HCT116 (cell line): ENCODE measurements at regions not wholly inside any gene's neighbourhood (a gene's known extent, or its start where the extent isn't known, plus 50 kb on each side); places are given as distances from the start of the nearest gene placed in this dataset.

Experiments used
- ATAC-seq: fragments of 200-7000 bp; cut with Tn5 transposase; 2 replicates; pipeline ENCODE4 v1.9.1; 2020; ENCODE audit warnings: mild to moderate bottlenecking, moderate library complexity
- BruUV-seq: library from RNA; stranded (reverse); fragments of 400-500 nt; replicated peaks from 2 replicates; lab custom pipeline; 2021; lab: Mats Ljungman, UMichigan
- CTCF ChIA-PET: fragments of 300-600 bp; sonication (Branson Sonifier 250); formaldehyde crosslinking; loops from one replicate; lab custom pipeline; 2021; ENCODE audit warnings: antibody characterized with exemption; lab: Charles Lee
- POLR2A ChIA-PET: fragments of 300-600, 350-600 bp; sonication (Branson Sonifier 250); formaldehyde crosslinking; loops from one replicate; lab custom pipeline; 2021; ENCODE audit warnings: antibody characterized with exemption; lab: Charles Lee
- RAD21 ChIA-PET, 2 experiments: fragments of 300-600 bp; sonication (Branson Sonifier 250); formaldehyde crosslinking; loops; one replicate each; lab custom pipeline; 2023; ENCODE audit warnings: low total read pairs in 2 of 2; ENCODE audit not compliant: uncharacterized antibody in 2 of 2, unreplicated experiment in 2 of 2, low non-redundant PET in 1 of 2; lab: Charles Lee
- DNase-seq: peaks from one replicate; pipeline ENCODE4 v3.0.0-alpha.2; 2010; ENCODE audit warnings: low read depth, low spot score
- H2AFZ ChIP-seq: fragments of 200-600 bp; shearing (Covaris generic), sonication (generic); 2 replicates; pipeline ENCODE4 v1.6.1; 2017; ENCODE audit warnings: low read depth, mixed run types, mixed read lengths, antibody characterized with exemption, low read length; ENCODE audit not compliant: poor library complexity, severe bottlenecking
- H3K27ac ChIP-seq: 2 replicates; pipeline ENCODE4 v1.5.1; 2012; ENCODE audit warnings: low read depth, low read length
- H3K27me3 ChIP-seq: fragments of 200-600 bp; sonication (generic); 2 replicates; pipeline ENCODE4 v1.6.1; 2016; ENCODE audit warnings: mixed run types, low read length, mixed read lengths; ENCODE audit not compliant: insufficient read depth
- H3K36me3 ChIP-seq, 2 experiments: fragments of 200-500 bp in 1 of 2; fragments of 200-600 bp in 1 of 2; sonication (Bioruptor generic) in 1 of 2; sonication (generic) in 1 of 2; 2 replicates each; pipeline versions ENCODE4 v1.5.1 to v1.6.1; 2014 to 2016; ENCODE audit warnings: low read length in 2 of 2, inconsistent platforms in 1 of 2, mixed read lengths in 1 of 2, mixed run types in 1 of 2; ENCODE audit not compliant: insufficient read depth in 2 of 2, control insufficient read depth in 1 of 2
- H3K4me1 ChIP-seq, 2 experiments: fragments of 200-600 bp in 1 of 2; sonication (generic) in 1 of 2; 2 replicates each; pipeline versions ENCODE4 v1.5.1 to v1.6.1; 2012 to 2017; ENCODE audit warnings: low read length in 2 of 2, inconsistent platforms in 1 of 2, mild to moderate bottlenecking in 1 of 2, mixed read lengths in 1 of 2, mixed run types in 1 of 2, moderate library complexity in 1 of 2; ENCODE audit not compliant: insufficient read depth in 2 of 2, control insufficient read depth in 1 of 2
- H3K4me2 ChIP-seq: fragments of 200-600 bp; sonication (generic); 2 replicates; pipeline ENCODE4 v1.6.1; 2017; ENCODE audit warnings: mixed run types, low read length, mixed read lengths
- H3K4me3 ChIP-seq, 2 experiments: fragments of 200-600 bp in 1 of 2; sonication (generic) in 1 of 2; replicated peaks in 1 of 2; 2 replicates each; pipeline ENCODE4 v1.5.1; 2011 to 2016; ENCODE audit warnings: low read length in 2 of 2, control low read depth in 1 of 2, low read depth in 1 of 2, mild to moderate bottlenecking in 1 of 2, mixed read lengths in 1 of 2, mixed run types in 1 of 2
- H3K79me2 ChIP-seq: fragments of 200-600 bp; sonication (generic); 2 replicates; pipeline ENCODE4 v1.6.1; 2017; ENCODE audit warnings: mild to moderate bottlenecking, mixed run types, low read length, moderate library complexity, mixed read lengths; ENCODE audit not compliant: insufficient read depth
- H3K9ac ChIP-seq: fragments of 200-600 bp; sonication (generic); 2 replicates; pipeline ENCODE4 v1.6.1; 2016; ENCODE audit warnings: low read length, mixed read lengths
- H3K9me2 ChIP-seq: fragments of 200-600 bp; sonication (generic), shearing (Covaris generic); 2 replicates; pipeline ENCODE4 v1.6.1; 2017; ENCODE audit warnings: mixed run types, mild to moderate bottlenecking, moderate library complexity; ENCODE audit not compliant: insufficient read depth
- H3K9me3 ChIP-seq, 2 experiments: fragments of 200-500 bp in 1 of 2; fragments of 200-600 bp in 1 of 2; sonication (Bioruptor generic) in 1 of 2; sonication (generic) in 1 of 2; 2 replicates each; pipeline ENCODE4 v1.6.1; 2014 to 2017; ENCODE audit warnings: low read length in 2 of 2, mixed read lengths in 2 of 2, inconsistent platforms in 1 of 2, low read depth in 1 of 2, mild to moderate bottlenecking in 1 of 2, mixed run types in 1 of 2, moderate library complexity in 1 of 2; ENCODE audit not compliant: control insufficient read depth in 1 of 2, insufficient read depth in 1 of 2
- H4K20me1 ChIP-seq: fragments of 200-600 bp; sonication (generic), shearing (Covaris generic); 2 replicates; pipeline ENCODE4 v1.6.1; 2017; ENCODE audit warnings: mixed run types, mild to moderate bottlenecking, moderate library complexity; ENCODE audit not compliant: insufficient read depth
- CEBPB ChIP-seq: IDR thresholded peaks from 2 replicates; pipeline ENCODE4 v1.6.1; 2012; ENCODE audit warnings: low read depth
- EGR1 ChIP-seq: IDR thresholded peaks from 2 replicates; pipeline ENCODE4 v1.6.1; 2012; ENCODE audit warnings: low read depth
- ELF1 ChIP-seq: IDR thresholded peaks from 2 replicates; pipeline ENCODE4 v1.6.1; 2012; ENCODE audit warnings: low read depth, borderline replicate concordance
- EZH2phosphoT487 ChIP-seq: fragments of 200-600 bp; IDR thresholded peaks from 2 replicates; pipeline ENCODE4 v1.6.1; 2018; ENCODE audit warnings: antibody characterized with exemption, borderline replicate concordance
- FOSL1 ChIP-seq: IDR thresholded peaks from 2 replicates; pipeline ENCODE4 v1.6.1; 2012; ENCODE audit warnings: low read depth
- JUND ChIP-seq: IDR thresholded peaks from 2 replicates; pipeline ENCODE4 v1.6.1; 2012
- POLR2A ChIP-seq: IDR thresholded peaks from 2 replicates; pipeline ENCODE4 v1.7.0; 2011; ENCODE audit warnings: borderline replicate concordance; ENCODE audit not compliant: insufficient read depth, insufficient read length; ENCODE audit errors: extremely low read depth
- POLR2AphosphoS5 ChIP-seq: IDR thresholded peaks from 2 replicates; pipeline ENCODE4 v1.6.1; 2011; ENCODE audit warnings: mild to moderate bottlenecking, low read depth, low read length, moderate library complexity
- SIN3A ChIP-seq: IDR thresholded peaks from 2 replicates; pipeline ENCODE4 v1.6.1; 2012; ENCODE audit warnings: low read depth
- SP1 ChIP-seq: IDR thresholded peaks from 2 replicates; pipeline ENCODE4 v1.6.1; 2012; ENCODE audit warnings: low read depth
- SRF ChIP-seq: IDR thresholded peaks from 2 replicates; pipeline ENCODE4 v1.6.1; 2012; ENCODE audit warnings: low read depth
- TCF7L2 ChIP-seq: IDR thresholded peaks from 2 replicates; pipeline ENCODE4 v1.7.0; 2011; ENCODE audit warnings: borderline replicate concordance, inconsistent platforms; ENCODE audit not compliant: insufficient read depth, insufficient read length; ENCODE audit errors: extremely low read depth
- YY1 ChIP-seq: IDR thresholded peaks from 2 replicates; pipeline ENCODE4 v1.6.1; 2011; ENCODE audit warnings: low read length, low read depth, moderate library complexity, mild to moderate bottlenecking; ENCODE audit not compliant: insufficient replicate concordance; ENCODE audit errors: extremely low read depth
- ZNF274 ChIP-seq: fragments of 200-500 bp; sonication (Bioruptor generic); IDR thresholded peaks from 2 replicates; pipeline ENCODE4 v1.6.1; 2014; ENCODE audit warnings: mild to moderate bottlenecking, low read depth, low read length, inconsistent platforms
- intact Hi-C: fragments of 100-400 bp; cut with micrococcal nuclease; formaldehyde crosslinking; loops from 2 replicates; pipeline ENCODE4 v1.10.0; 2022
- TF ChIP-seq, protein P1 (sequence below): IDR thresholded peaks from 2 replicates; pipeline ENCODE4 v1.6.1; 2012
- TF ChIP-seq, protein P2 (sequence below), 3 experiments: fragments of 200-600 bp in 1 of 3; sonication (generic) in 1 of 3; IDR thresholded peaks in 2 of 3; conservative IDR thresholded peaks in 1 of 3; 2 replicates each; pipeline ENCODE4 v1.5.1; 2012 to 2017; ENCODE audit warnings: low read depth in 2 of 3, low read length in 2 of 3, antibody characterized with exemption in 1 of 3, borderline replicate concordance in 1 of 3, control low read depth in 1 of 3, mild to moderate bottlenecking in 1 of 3, mixed read lengths in 1 of 3, mixed run types in 1 of 3, moderate library complexity in 1 of 3; ENCODE audit not compliant: insufficient read depth in 1 of 3
- TF ChIP-seq, protein P3 (sequence below): IDR thresholded peaks from 2 replicates; pipeline ENCODE4 v1.6.1; 2012; ENCODE audit warnings: low read depth

DNA sequence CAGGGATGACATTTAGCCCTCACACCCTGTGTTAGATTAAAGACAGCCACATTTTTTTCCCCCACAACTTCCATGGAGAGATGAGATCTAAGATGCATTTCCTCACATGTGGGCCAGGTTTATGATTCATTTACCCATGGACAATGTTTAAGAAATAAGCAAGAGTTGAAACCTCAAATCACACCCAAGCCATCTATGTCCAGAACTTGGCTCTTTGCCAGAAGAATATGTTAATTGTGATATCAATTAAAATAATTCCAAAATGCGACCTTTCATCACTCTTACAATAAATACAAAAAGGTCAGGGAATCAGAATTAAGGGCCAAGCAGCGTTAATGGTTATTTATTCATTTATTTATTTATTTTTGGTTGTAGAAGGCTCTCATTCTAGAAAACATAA lies 1376.9 kb upstream of the TMEM132C start:
- RAD21 ChIA-PET, result no interaction called here
- no peaks in the 10 kb centered on the region for H4K20me1 ChIP-seq
- no peak overlapping the region for H2AFZ ChIP-seq
- ATAC-seq (no peak), DNase-seq (no peak)
- TF ChIP-seq, protein P1, sequence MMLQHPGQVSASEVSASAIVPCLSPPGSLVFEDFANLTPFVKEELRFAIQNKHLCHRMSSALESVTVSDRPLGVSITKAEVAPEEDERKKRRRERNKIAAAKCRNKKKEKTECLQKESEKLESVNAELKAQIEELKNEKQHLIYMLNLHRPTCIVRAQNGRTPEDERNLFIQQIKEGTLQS, result no peak
- TF ChIP-seq EGR1 (no peak), POLR2AphosphoS5 (no peak), POLR2A (no peak), YY1 (no peak), ELF1 (no peak), SRF (no peak), SIN3A (no peak), TCF7L2 (no peak), FOSL1 (no peak), SP1 (no peak), JUND (no peak), ZNF274 (no peak), EZH2phosphoT487 (no peak), CEBPB (no peak)
- TF ChIP-seq, protein P2, sequence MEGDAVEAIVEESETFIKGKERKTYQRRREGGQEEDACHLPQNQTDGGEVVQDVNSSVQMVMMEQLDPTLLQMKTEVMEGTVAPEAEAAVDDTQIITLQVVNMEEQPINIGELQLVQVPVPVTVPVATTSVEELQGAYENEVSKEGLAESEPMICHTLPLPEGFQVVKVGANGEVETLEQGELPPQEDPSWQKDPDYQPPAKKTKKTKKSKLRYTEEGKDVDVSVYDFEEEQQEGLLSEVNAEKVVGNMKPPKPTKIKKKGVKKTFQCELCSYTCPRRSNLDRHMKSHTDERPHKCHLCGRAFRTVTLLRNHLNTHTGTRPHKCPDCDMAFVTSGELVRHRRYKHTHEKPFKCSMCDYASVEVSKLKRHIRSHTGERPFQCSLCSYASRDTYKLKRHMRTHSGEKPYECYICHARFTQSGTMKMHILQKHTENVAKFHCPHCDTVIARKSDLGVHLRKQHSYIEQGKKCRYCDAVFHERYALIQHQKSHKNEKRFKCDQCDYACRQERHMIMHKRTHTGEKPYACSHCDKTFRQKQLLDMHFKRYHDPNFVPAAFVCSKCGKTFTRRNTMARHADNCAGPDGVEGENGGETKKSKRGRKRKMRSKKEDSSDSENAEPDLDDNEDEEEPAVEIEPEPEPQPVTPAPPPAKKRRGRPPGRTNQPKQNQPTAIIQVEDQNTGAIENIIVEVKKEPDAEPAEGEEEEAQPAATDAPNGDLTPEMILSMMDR (IDR thresholded peaks at IDR 0.05 in 2 of 3, conservative IDR thresholded peaks at IDR 0.05 in 1 of 3; ENCODE audit: borderline replicate concordance in 1 of 3, insufficient read depth in 1 of 3, low read depth in 2 of 3, low read length in 2 of 3), result no peak
- TF ChIP-seq, protein P3, sequence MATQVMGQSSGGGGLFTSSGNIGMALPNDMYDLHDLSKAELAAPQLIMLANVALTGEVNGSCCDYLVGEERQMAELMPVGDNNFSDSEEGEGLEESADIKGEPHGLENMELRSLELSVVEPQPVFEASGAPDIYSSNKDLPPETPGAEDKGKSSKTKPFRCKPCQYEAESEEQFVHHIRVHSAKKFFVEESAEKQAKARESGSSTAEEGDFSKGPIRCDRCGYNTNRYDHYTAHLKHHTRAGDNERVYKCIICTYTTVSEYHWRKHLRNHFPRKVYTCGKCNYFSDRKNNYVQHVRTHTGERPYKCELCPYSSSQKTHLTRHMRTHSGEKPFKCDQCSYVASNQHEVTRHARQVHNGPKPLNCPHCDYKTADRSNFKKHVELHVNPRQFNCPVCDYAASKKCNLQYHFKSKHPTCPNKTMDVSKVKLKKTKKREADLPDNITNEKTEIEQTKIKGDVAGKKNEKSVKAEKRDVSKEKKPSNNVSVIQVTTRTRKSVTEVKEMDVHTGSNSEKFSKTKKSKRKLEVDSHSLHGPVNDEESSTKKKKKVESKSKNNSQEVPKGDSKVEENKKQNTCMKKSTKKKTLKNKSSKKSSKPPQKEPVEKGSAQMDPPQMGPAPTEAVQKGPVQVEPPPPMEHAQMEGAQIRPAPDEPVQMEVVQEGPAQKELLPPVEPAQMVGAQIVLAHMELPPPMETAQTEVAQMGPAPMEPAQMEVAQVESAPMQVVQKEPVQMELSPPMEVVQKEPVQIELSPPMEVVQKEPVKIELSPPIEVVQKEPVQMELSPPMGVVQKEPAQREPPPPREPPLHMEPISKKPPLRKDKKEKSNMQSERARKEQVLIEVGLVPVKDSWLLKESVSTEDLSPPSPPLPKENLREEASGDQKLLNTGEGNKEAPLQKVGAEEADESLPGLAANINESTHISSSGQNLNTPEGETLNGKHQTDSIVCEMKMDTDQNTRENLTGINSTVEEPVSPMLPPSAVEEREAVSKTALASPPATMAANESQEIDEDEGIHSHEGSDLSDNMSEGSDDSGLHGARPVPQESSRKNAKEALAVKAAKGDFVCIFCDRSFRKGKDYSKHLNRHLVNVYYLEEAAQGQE, result no peak
- no peaks in the 10 kb centered on the region for H3K9me2 ChIP-seq
- H3K9me3 ChIP-seq, result no peaks in the 10 kb centered on the region
- H3K4me2 ChIP-seq, result no peak overlapping the region
- no peaks in the 10 kb centered on the region for H3K79me2 ChIP-seq
- H3K4me3 ChIP-seq, result no peak overlapping the region
- no peak overlapping the region for H3K9ac ChIP-seq
- intact Hi-C loops, result no loop called here
- POLR2A ChIA-PET, result no interaction called here
- CTCF ChIA-PET, result no interaction called here
- no peaks in the 10 kb centered on the region for H3K4me1 ChIP-seq
- no peak overlapping the region for H3K27ac ChIP-seq
- peaks cover 30% of the 10 kb centered on the region; the same call in 1 of the 2 replicates for H3K27me3 ChIP-seq
- BruUV-seq, result no TSS peak
- H3K36me3 ChIP-seq, result no peaks in the 10 kb centered on the region
